ENCODE measurements at regions not wholly inside any gene's neighbourhood (a gene's known extent, or its start where the extent isn't known, plus 50 kb on each side); places are given as distances from the start of the nearest gene placed in this dataset.

- no peak for TF ChIP-seq EZH2phosphoT487 (IDR thresholded peaks at IDR 0.05; ENCODE audit: borderline replicate concordance, low read depth, low read length)
- TF ChIP-seq, protein P1, sequence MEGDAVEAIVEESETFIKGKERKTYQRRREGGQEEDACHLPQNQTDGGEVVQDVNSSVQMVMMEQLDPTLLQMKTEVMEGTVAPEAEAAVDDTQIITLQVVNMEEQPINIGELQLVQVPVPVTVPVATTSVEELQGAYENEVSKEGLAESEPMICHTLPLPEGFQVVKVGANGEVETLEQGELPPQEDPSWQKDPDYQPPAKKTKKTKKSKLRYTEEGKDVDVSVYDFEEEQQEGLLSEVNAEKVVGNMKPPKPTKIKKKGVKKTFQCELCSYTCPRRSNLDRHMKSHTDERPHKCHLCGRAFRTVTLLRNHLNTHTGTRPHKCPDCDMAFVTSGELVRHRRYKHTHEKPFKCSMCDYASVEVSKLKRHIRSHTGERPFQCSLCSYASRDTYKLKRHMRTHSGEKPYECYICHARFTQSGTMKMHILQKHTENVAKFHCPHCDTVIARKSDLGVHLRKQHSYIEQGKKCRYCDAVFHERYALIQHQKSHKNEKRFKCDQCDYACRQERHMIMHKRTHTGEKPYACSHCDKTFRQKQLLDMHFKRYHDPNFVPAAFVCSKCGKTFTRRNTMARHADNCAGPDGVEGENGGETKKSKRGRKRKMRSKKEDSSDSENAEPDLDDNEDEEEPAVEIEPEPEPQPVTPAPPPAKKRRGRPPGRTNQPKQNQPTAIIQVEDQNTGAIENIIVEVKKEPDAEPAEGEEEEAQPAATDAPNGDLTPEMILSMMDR (conservative IDR thresholded peaks at IDR 0.05; ENCODE audit: low read length): no peak
- Histone ChIP-seq H3K27ac (ENCODE audit: low read depth, low read length, poor library complexity, severe bottlenecking) (no peak overlapping the region), H3K4me2 (ENCODE audit: low read length) (no peak overlapping the region), H3K9me3 (ENCODE audit: low read length) (no peaks in the 10 kb centered on the region), H4K20me1 (ENCODE audit: insufficient read depth, low read length) (no peaks in the 10 kb centered on the region), H3K9me2 (ENCODE audit: insufficient read depth, low read length) (no peaks in the 10 kb centered on the region), H3K79me2 (ENCODE audit: insufficient read depth, low read depth, low read length) (no peaks in the 10 kb centered on the region), H2AFZ (ENCODE audit: low read length) (no peak overlapping the region), H3K4me1 (ENCODE audit: insufficient read depth, low read length, poor library complexity, severe bottlenecking) (no peaks in the 10 kb centered on the region), H3K4me3 (ENCODE audit: low read depth, low read length, poor library complexity, severe bottlenecking) (no peak overlapping the region), H3K36me3 (ENCODE audit: insufficient read depth, low read length) (no peaks in the 10 kb centered on the region)
- BruUV-seq (replicated peaks): no TSS peak
- ChIA-PET CTCF (ENCODE audit: unreplicated experiment) (no interaction called here), POLR2A (no interaction called here)
- intact Hi-C loops (cut with micrococcal nuclease; ENCODE audit: unreplicated experiment): no loop called here
- no peak for DNase-seq (ENCODE audit: low spot score)
Measured at GRCh38 chr20:11232896-11233295, 559.1 kb upstream of the JAG1 start.

DNA sequence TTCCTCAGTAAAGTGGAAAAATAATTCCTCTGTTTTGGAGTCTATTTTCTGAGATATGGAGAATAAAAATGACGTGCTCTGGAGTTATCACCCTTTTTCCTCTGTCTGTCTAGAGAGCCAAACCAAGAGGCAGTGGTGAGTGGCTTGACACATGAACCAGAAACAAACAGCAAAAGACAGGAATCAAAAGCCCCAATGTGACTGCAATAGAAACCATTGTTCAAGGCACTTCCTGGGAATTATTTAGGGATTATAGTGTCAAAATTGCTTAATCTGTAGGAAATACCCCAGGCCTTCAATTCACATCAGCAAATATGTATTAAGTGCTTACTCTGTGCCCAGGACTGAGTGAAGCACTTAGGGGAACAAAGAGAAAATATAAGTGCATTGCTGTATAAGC is 560.4 kb upstream of the JAG1 start:
- BruUV-seq (replicated peaks): no TSS peak
- H3K36me3 ChIP-seq (ENCODE audit: insufficient read depth, low read length): no peaks in the 10 kb centered on the region
- no peak overlapping the region for H3K4me3 ChIP-seq (ENCODE audit: low read depth, low read length, poor library complexity, severe bottlenecking)
- no peak overlapping the region for H3K4me2 ChIP-seq (ENCODE audit: low read length)
- ChIA-PET CTCF (ENCODE audit: unreplicated experiment) (no interaction called here), POLR2A (no interaction called here)
- no peaks in the 10 kb centered on the region for H3K79me2 ChIP-seq (ENCODE audit: insufficient read depth, low read depth, low read length)
- no peaks in the 10 kb centered on the region for H3K4me1 ChIP-seq (ENCODE audit: insufficient read depth, low read length, poor library complexity, severe bottlenecking)
- H3K27ac ChIP-seq (ENCODE audit: low read depth, low read length, poor library complexity, severe bottlenecking): no peak overlapping the region
- H4K20me1 ChIP-seq (ENCODE audit: insufficient read depth, low read length): no peaks in the 10 kb centered on the region
- H2AFZ ChIP-seq (ENCODE audit: low read length): no peak overlapping the region
- no peak for TF ChIP-seq EZH2phosphoT487 (IDR thresholded peaks at IDR 0.05; ENCODE audit: borderline replicate concordance, low read depth, low read length)
- TF ChIP-seq, protein P1 (conservative IDR thresholded peaks at IDR 0.05; ENCODE audit: low read length): no peak
- intact Hi-C loops (cut with micrococcal nuclease; ENCODE audit: unreplicated experiment): no loop called here
- H3K9me3 ChIP-seq (ENCODE audit: low read length): no peaks in the 10 kb centered on the region
- no peaks in the 10 kb centered on the region for H3K9me2 ChIP-seq (ENCODE audit: insufficient read depth, low read length)
- no peak for DNase-seq (ENCODE audit: low spot score)

DNA sequence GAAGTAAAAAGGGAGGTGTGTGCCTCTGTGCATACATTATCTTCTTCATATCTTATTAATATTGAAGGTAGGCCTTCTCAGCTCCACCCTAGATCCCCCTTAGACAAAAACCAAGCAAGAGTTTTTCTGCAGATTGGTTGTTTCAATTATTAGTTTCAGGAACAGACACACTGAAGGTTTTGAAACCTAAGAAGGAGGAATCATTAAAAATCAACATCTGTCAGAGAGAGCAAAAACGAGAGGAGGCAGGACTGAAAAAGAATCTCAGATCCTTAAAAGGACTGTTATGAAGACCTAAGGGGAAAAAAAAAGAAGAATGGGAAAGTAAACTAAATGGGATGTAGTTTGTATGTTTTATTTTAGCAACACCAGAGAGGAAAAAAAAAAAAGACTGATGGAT is 560.8 kb upstream of the JAG1 start:
- no peak overlapping the region for H3K4me3 ChIP-seq (ENCODE audit: low read depth, low read length, poor library complexity, severe bottlenecking)
- no peak overlapping the region for H2AFZ ChIP-seq (ENCODE audit: low read length)
- DNase-seq (ENCODE audit: low spot score): no peak
- H3K36me3 ChIP-seq (ENCODE audit: insufficient read depth, low read length): no peaks in the 10 kb centered on the region
- BruUV-seq (replicated peaks): no TSS peak
- H3K4me2 ChIP-seq (ENCODE audit: low read length): no peak overlapping the region
- ChIA-PET CTCF (ENCODE audit: unreplicated experiment) (no interaction called here), POLR2A (no interaction called here)
- H3K9me3 ChIP-seq (ENCODE audit: low read length): no peaks in the 10 kb centered on the region
- no peaks in the 10 kb centered on the region for H3K9me2 ChIP-seq (ENCODE audit: insufficient read depth, low read length)
- intact Hi-C loops (cut with micrococcal nuclease; ENCODE audit: unreplicated experiment): no loop called here
- TF ChIP-seq EZH2phosphoT487 (IDR thresholded peaks at IDR 0.05; ENCODE audit: borderline replicate concordance, low read depth, low read length): no peak
- TF ChIP-seq, protein P1 (conservative IDR thresholded peaks at IDR 0.05; ENCODE audit: low read length): no peak
- no peak overlapping the region for H3K27ac ChIP-seq (ENCODE audit: low read depth, low read length, poor library complexity, severe bottlenecking)
- H3K79me2 ChIP-seq (ENCODE audit: insufficient read depth, low read depth, low read length): no peaks in the 10 kb centered on the region
- H3K4me1 ChIP-seq (ENCODE audit: insufficient read depth, low read length, poor library complexity, severe bottlenecking): no peaks in the 10 kb centered on the region
- no peaks in the 10 kb centered on the region for H4K20me1 ChIP-seq (ENCODE audit: insufficient read depth, low read length)
